G401 (cell line): ENCODE measurements at regions not wholly inside any gene's neighbourhood (a gene's known extent, or its start where the extent isn't known, plus 50 kb on each side); places are given as distances from the start of the nearest gene placed in this dataset.

ENCODE experiments used
- DNase-seq: peaks from one replicate; pipeline ENCODE4 v3.0.0-alpha.2; 2015; ENCODE audit warnings: low spot score
- in situ Hi-C: cut with HindIII; loops from 2 replicates; pipeline ENCODE4 v1.10.0; 2016; ENCODE audit warnings: low sequenced_read_pairs, mixed read lengths

DNA sequence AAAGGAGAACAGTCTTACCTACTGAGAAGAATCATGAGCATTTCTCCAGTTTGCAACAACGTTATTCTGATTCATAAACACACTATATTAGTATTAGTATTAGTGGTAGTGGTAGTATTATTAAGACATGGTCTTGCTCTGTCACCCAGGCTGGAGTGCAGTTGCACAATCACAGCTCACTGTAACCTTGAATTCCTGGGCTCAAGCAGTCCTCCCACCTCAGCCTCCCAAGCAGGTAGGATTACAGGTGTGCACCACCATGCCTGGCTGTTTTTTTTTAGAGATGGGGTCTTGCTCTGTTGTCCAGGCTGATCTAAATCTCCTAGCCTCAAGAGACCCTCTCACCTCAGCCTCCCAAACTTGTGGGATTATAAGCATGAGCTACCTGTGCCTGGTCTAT lies 363.5 kb downstream of the SAMD5 start:
- in situ Hi-C loops: no loop called here
- DNase-seq: no peak

GRCh38 chr6:147873816-147874215 lies 365.3 kb downstream of the SAMD5 start:
- DNase-seq: no peak
- in situ Hi-C loops: no loop called here

DNA sequence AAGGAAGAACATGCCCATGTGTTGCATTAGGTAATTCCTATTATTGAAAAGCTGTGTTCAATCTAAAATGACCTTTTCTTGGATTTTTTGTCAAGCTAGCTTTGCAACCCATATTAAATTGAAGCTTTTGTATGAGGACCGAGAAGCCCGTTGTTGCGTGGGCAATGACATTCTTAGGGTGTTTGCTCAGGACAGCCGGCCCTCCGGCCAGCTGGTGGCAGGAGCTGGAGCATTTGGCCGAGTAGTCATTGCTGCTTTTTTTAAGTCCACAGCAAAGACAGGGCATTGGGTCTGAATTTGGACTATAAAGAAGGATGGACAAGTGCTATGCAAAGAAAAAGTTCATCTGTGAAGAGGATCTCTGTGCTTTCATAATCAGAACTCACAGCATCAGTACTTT lies 365.8 kb downstream of the SAMD5 start:
- no peak for DNase-seq
- in situ Hi-C loops: no loop called here

DNA sequence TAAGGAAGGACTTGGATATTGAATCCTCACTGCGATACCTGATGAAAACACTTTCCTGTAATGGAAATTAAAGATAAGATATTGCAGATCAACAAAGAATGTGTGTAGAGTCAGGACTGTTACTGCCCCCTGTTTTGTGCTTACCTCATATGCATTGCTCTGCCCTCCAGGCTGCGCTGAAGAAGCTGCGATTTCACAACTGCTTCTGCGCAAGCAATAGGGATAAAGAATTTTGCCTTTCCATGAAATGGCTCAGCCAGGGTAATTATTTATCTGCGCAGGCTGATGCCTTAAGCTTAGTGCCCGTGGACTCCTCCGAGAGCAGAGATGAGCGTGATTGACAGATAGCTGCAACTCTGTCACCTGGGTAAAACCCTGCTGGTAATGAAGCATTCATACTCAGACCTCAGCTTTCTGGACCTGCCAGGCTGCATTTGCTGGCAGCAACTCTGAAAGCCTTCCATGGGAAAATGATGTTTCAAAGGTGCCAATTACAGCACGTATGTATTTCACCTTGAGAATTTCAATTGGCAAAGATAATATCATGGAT lies 370.6 kb downstream of the SAMD5 start:
- no peak for DNase-seq
- in situ Hi-C loops: no loop called here

DNA sequence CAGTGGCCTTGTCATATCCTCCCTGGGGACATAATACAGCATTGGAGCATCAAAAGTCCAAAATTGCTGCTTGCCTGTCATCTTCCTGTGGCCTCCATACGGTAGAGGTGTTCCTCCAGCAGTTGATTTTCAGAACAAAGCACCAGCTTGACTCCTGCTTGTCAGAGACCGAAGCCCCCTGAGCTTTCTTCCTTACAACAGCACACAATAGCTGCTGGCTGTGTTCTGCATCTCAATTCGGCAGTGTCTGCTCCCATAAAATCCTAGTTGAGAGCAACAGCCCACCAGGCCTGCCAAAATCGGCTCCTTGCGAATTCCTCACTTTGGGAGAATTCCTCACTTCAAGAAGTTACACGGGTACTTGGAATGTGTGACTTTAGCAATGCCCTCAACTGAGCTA lies 372.9 kb downstream of the SAMD5 start:
- DNase-seq: no peak
- in situ Hi-C loops: no loop called here

GRCh38 chr6:147888374-147888773 lies 379.9 kb downstream of the SAMD5 start:
- DNase-seq: no peak
- in situ Hi-C loops: no loop called here

DNA sequence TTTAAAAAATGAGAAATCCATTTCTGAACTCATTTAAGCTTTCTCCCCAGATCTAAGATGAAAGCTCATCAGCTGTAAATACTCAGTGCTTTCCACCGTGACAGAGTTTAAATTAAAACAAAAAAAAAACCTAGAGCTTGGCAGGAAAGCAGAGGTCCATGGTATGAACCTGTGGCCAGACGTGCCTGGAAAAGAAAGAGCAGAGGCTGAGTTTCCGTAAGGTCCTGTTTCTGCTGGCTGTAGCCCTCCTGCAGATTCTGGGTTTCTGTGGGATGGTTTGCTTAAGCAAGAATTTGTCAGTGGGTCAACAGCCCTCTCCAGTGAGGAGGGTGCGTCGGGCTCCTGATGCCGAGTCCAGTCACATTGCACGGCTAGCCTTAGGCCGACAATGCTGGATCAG lies 383.2 kb downstream of the SAMD5 start:
- DNase-seq: no peak
- in situ Hi-C loops: no loop called here

DNA sequence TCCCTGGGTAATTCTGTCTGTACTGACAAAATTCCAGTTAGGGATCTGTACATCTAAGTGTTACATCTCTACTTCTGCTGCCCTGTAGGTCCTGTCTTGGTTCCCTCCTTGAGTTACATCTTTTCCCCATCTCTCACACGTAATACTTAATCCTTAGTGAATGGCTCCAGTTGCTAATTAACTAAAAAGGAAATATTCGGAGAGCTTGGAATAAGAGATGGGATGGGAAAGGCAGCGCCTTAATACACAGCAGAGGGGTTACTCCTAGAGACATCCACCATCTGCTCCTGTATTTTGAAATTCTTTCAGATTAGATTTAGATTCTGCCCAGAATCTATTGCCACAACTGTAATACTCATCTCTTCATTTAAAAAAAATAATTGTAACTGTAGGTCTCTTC lies 384.0 kb downstream of the SAMD5 start:
- DNase-seq: no peak
- in situ Hi-C loops: no loop called here

DNA sequence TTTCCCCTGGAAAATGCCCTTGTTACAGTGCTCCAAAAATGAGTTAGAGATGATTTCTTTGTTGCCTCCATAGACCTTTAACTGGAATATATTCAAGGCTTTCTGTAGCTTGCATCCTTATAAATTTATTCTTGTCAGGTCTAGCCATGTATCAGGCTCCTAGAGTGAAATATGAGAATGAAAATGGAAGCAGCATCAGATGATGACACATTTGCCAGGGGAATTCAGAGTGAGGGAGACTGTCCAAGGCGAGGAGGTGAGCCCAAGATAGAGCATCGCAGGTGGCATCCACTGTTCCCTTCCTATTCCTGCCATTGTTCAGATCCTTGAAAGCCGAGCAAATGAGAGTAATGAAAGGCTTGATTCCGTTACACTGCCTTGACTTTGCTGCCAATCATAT lies 386.8 kb downstream of the SAMD5 start:
- in situ Hi-C loops: no loop called here
- DNase-seq: no peak

DNA sequence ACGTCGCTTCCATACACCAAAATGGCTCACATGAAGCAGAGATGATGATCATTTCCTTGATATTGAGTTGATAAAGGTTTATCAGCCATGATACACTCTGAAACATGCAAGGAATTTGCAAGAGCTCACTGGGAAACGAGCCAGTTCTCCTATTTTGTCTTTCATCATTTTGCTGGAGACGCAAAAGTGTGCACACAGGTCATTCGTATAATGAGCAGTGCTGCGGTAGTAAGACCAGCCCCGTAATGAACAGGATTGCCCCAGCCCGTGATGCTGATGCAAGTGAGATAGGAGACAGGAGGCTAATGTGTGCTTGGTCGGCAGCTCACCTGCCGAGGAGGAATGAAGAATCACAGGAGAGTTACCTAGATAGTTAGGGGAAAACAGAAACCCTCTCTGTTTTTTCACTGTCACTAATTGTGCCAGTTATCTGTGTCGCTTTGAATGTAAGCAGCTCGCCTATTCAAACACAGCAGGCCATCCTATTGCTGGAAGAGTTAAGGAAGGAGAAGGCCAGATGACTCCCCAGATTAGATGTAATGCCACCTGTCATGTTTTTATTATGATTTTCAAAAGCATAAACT lies 391.8 kb downstream of the SAMD5 start:
- no peak for DNase-seq
- in situ Hi-C loops: no loop called here

GRCh38 chr6:147903321-147903720 lies 394.8 kb downstream of the SAMD5 start:
- no peak for DNase-seq
- in situ Hi-C loops: no loop called here

- in situ Hi-C loops: no loop called here
- no peak for DNase-seq
Observed at GRCh38 chr6:147903931-147904330, 395.4 kb downstream of the SAMD5 start.

- in situ Hi-C loops: no loop called here
- DNase-seq: no peak
Observed at GRCh38 chr6:147904416-147904815, 395.9 kb downstream of the SAMD5 start.

GRCh38 chr6:147905711-147906110 lies 397.2 kb downstream of the SAMD5 start:
- in situ Hi-C loops: no loop called here
- no peak for DNase-seq

DNA sequence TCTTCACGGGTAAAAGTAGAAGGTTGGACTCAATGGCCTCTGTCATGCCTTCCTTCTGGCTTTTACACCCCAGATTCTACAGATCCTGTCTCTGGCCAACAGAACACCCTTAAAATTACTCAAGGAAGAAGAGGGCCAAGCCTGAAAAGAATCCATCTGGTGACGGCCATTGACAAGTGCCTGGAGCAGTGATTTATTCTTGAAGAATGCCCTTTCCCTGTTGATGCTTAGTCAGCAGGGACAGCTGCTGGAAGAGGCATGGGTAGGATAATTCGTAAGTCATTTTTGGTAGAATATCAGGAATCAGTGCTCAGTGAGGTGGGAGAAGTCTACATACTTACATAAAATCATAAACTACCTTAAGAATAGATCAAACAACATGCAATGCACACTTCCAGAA lies 397.9 kb downstream of the SAMD5 start:
- in situ Hi-C loops: no loop called here
- no peak for DNase-seq

GRCh38 chr6:147909640-147910039 lies 401.1 kb downstream of the SAMD5 start:
- DNase-seq: no peak
- in situ Hi-C loops: no loop called here

GRCh38 chr6:147910281-147910680 lies 401.8 kb downstream of the SAMD5 start:
- no peak for DNase-seq
- in situ Hi-C loops: no loop called here

GRCh38 chr6:147911057-147911456 lies 402.6 kb downstream of the SAMD5 start:
- in situ Hi-C loops: no loop called here
- no peak for DNase-seq

- in situ Hi-C loops: no loop called here
- DNase-seq: no peak
Observed at GRCh38 chr6:147911686-147912085, 403.2 kb downstream of the SAMD5 start.

DNA sequence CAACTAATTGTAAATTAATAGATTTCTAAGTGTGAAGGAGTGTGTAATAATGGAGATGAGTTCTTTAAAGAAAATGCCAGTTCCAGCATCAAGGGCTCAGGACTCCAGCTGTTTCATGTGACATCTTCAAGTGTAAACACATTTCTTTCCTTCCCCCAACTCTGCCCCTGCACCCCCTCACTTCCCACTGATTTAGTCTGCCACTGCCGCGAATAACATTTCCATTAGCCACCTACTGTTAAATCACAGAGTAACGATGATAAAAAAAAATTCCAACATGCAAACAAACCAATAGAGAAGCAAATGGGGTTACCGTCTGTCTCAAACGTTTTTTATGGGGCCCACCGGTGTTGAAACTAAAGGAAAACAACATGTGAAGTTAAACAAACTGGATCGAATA lies 414.3 kb downstream of the SAMD5 start:
- in situ Hi-C loops: no loop called here
- DNase-seq: no peak

GRCh38 chr6:147924598-147924997 lies 416.1 kb downstream of the SAMD5 start:
- DNase-seq: no peak
- in situ Hi-C loops: no loop called here

DNA sequence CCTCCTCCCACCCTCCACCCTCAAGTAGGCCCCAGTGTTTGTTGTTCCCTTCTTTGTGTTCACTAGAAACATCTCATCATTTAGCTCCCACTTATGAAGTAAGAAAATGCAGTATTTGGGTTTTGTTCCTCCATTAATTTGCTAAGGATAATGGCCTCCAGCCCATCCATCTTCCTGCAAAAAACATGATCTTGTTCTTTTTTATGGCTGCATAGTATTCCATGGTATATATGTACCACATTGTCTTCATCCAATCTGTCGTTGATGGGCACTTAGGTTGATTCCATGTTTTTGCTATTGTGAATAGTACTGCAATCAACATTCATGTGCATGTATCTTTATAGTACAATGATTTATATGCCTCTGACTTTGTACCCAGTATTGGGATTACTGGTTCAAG lies 416.8 kb upstream of the SASH1 start:
- in situ Hi-C loops: no loop called here
- no peak for DNase-seq
